ENCODE measurements at regions not wholly inside any gene's neighbourhood (a gene's known extent, or its start where the extent isn't known, plus 50 kb on each side); places are given as distances from the start of the nearest gene placed in this dataset.
A peak's percentile ranks its signal among the peaks of the same experiment; 100 is the strongest.
"Not testable (repeated sequence)": the region's sequence is repeated elsewhere in the genome, so short reads cannot be mapped to it uniquely, and the experiment has no call there.

- DNase-seq: no peak
These were observed 103.1 kb downstream of the VGLL3 start for GRCh38 chr3:86887876-86888275.

GRCh38 chr3:86880066-86880465 lies 110.9 kb downstream of the VGLL3 start:
- no peak for DNase-seq

GRCh38 chr3:86876504-86877181 lies 114.3 kb downstream of the VGLL3 start:
- not testable (repeated sequence) for DNase-seq

GRCh38 chr3:86874790-86875189 lies 116.2 kb downstream of the VGLL3 start:
- DNase-seq: not testable (repeated sequence)

- DNase-seq: no peak
These were observed 121.4 kb downstream of the VGLL3 start for GRCh38 chr3:86869566-86869965.

- DNase-seq: no peak
These were observed 123.0 kb downstream of the VGLL3 start for GRCh38 chr3:86867982-86868381.

- DNase-seq: no peak
These were observed 125.4 kb downstream of the VGLL3 start for GRCh38 chr3:86865506-86865905.

- DNase-seq: no peak
These were observed 134.2 kb downstream of the VGLL3 start for GRCh38 chr3:86856711-86857110.

GRCh38 chr3:86849991-86850390 lies 141.0 kb downstream of the VGLL3 start:
- DNase-seq: no peak

- peak; percentile 55 to 89 for DNase-seq
These were observed 145.2 kb downstream of the VGLL3 start for GRCh38 chr3:86845726-86846125.

- no peak for DNase-seq
These were observed 152.0 kb downstream of the VGLL3 start for GRCh38 chr3:86838927-86839326.

GRCh38 chr3:86837871-86838270 lies 153.1 kb downstream of the VGLL3 start:
- no peak for DNase-seq

GRCh38 chr3:86830566-86830965 lies 160.4 kb downstream of the VGLL3 start:
- no peak for DNase-seq

GRCh38 chr3:86828751-86829150 lies 162.2 kb downstream of the VGLL3 start:
- DNase-seq: peak in 1 of 2 experiments; percentile 6

- not testable (repeated sequence) for DNase-seq
These were observed 163.4 kb downstream of the VGLL3 start for GRCh38 chr3:86827582-86827981.

GRCh38 chr3:86826292-86826691 lies 164.7 kb downstream of the VGLL3 start:
- DNase-seq: no peak

- no peak for DNase-seq
These were observed 175.1 kb downstream of the VGLL3 start for GRCh38 chr3:86815880-86816279.

GRCh38 chr3:86814918-86815655 lies 175.9 kb downstream of the VGLL3 start:
- no peak for DNase-seq

GRCh38 chr3:86814321-86814720 lies 176.6 kb downstream of the VGLL3 start:
- DNase-seq: no peak

GRCh38 chr3:86801921-86802320 lies 189.0 kb downstream of the VGLL3 start:
- no peak for DNase-seq

- no peak for DNase-seq
These were observed 189.9 kb downstream of the VGLL3 start for GRCh38 chr3:86801066-86801465.

- DNase-seq: no peak
These were observed 190.8 kb downstream of the VGLL3 start for GRCh38 chr3:86800116-86800515.

- no peak for DNase-seq
These were observed 193.0 kb downstream of the VGLL3 start for GRCh38 chr3:86797946-86798345.

GRCh38 chr3:86794361-86795065 lies 196.4 kb downstream of the VGLL3 start:
- DNase-seq: no peak

All from NCI-H524 (cell line).